ENCODE measurements at regions not wholly inside any gene's neighbourhood (a gene's known extent, or its start where the extent isn't known, plus 50 kb on each side); places are given as distances from the start of the nearest gene placed in this dataset.

GRCh38 chr7:125491137-125491536, 561.5 kb upstream of the POT1 start:
- H3K36me3 ChIP-seq (ENCODE audit: low read depth, missing control alignments), result no peaks in the 10 kb centered on the region
- DNase-seq, result no peak
- H3K9me3 ChIP-seq, result no peaks in the 10 kb centered on the region
- H3K27me3 ChIP-seq, result no peaks in the 10 kb centered on the region
- no peaks in the 10 kb centered on the region for H3K4me1 ChIP-seq
- H3K27ac ChIP-seq, result no peak overlapping the region
- WGBS, 2 donors, result 69 to 81% methylated on average over 1 of the region's 1 CpG
- no peak for TF ChIP-seq POLR2A (IDR thresholded peaks at IDR 0.05)
- no peak for TF ChIP-seq CTCF (IDR thresholded peaks at IDR 0.05)
- H3K4me3 ChIP-seq, result no peak overlapping the region
- intact Hi-C loops (cut with DNase I; ENCODE audit: low total_unique reads), result no loop called here

- Histone ChIP-seq H3K4me3 (no peak overlapping the region), H3K27ac (no peak overlapping the region), H3K9me3 (no peaks in the 10 kb centered on the region), H3K4me1 (no peaks in the 10 kb centered on the region), H3K27me3 (no peaks in the 10 kb centered on the region), H3K36me3 (ENCODE audit: low read depth, missing control alignments) (no peaks in the 10 kb centered on the region)
- intact Hi-C loops (cut with DNase I; ENCODE audit: low total_unique reads), result no loop called here
- TF ChIP-seq POLR2A (IDR thresholded peaks at IDR 0.05) (no peak), CTCF (IDR thresholded peaks at IDR 0.05) (no peak)
- WGBS, 2 donors, result 52 to 56% methylated on average over 4 of the region's 4 CpGs
- DNase-seq, result no peak
These were observed 560.5 kb upstream of the POT1 start for GRCh38 chr7:125490167-125490566.

GRCh38 chr7:125485223-125485622, 555.6 kb upstream of the POT1 start:
- Histone ChIP-seq H3K27me3 (no peaks in the 10 kb centered on the region), H3K36me3 (ENCODE audit: low read depth, missing control alignments) (no peaks in the 10 kb centered on the region), H3K27ac (no peak overlapping the region), H3K4me1 (no peaks in the 10 kb centered on the region), H3K4me3 (no peak overlapping the region), H3K9me3 (no peaks in the 10 kb centered on the region)
- no peak for DNase-seq
- TF ChIP-seq POLR2A (IDR thresholded peaks at IDR 0.05) (no peak), CTCF (IDR thresholded peaks at IDR 0.05) (no peak)
- intact Hi-C loops (cut with DNase I; ENCODE audit: low total_unique reads), result no loop called here
- WGBS, 2 donors, result 89 to 90% methylated on average over 2 of the region's 2 CpGs

- H3K27me3 ChIP-seq, result no peaks in the 10 kb centered on the region
- no peaks in the 10 kb centered on the region for H3K9me3 ChIP-seq
- H3K27ac ChIP-seq, result no peak overlapping the region
- no peaks in the 10 kb centered on the region for H3K36me3 ChIP-seq (ENCODE audit: low read depth, missing control alignments)
- no peak for DNase-seq
- intact Hi-C loops (cut with DNase I; ENCODE audit: low total_unique reads), result no loop called here
- H3K4me1 ChIP-seq, result no peaks in the 10 kb centered on the region
- no peak for TF ChIP-seq POLR2A (IDR thresholded peaks at IDR 0.05)
- no peak for TF ChIP-seq CTCF (IDR thresholded peaks at IDR 0.05)
- 86 to 92% methylated on average over 2 of the region's 2 CpGs for WGBS, 2 donors
- no peak overlapping the region for H3K4me3 ChIP-seq
These were observed 555.1 kb upstream of the POT1 start for GRCh38 chr7:125484755-125485154.

- intact Hi-C loops (cut with DNase I; ENCODE audit: low total_unique reads), result no loop called here
- Histone ChIP-seq H3K4me3 (no peak overlapping the region), H3K36me3 (ENCODE audit: low read depth, missing control alignments) (no peaks in the 10 kb centered on the region), H3K4me1 (no peaks in the 10 kb centered on the region), H3K27ac (no peak overlapping the region), H3K9me3 (no peaks in the 10 kb centered on the region), H3K27me3 (no peaks in the 10 kb centered on the region)
- TF ChIP-seq POLR2A (IDR thresholded peaks at IDR 0.05) (no peak), CTCF (IDR thresholded peaks at IDR 0.05) (no peak)
- WGBS, 2 donors, result 60 to 73% methylated on average over 7 of the region's 7 CpGs
- no peak for DNase-seq
These were observed 551.7 kb upstream of the POT1 start for GRCh38 chr7:125481323-125481722.

Measured in testis (tissue), 2 donors.